Calu3 (cell line): ENCODE measurements at regions not wholly inside any gene's neighbourhood (a gene's known extent, or its start where the extent isn't known, plus 50 kb on each side); places are given as distances from the start of the nearest gene placed in this dataset.

Experiments used
- BruUV-seq: library from RNA; stranded (reverse); fragments of 400-500 nt; replicated peaks from 2 replicates; lab custom pipeline; 2021; lab: Mats Ljungman, UMichigan
- CTCF ChIA-PET: fragments of 300-600 bp; sonication (Branson Sonifier 250); formaldehyde crosslinking; loops from one replicate; lab custom pipeline; 2022; ENCODE audit warnings: antibody characterized with exemption; lab: Charles Lee
- DNase-seq: peaks from one replicate; pipeline ENCODE4 v3.0.0; 2022
- H3K27ac Mint-ChIP-seq: one replicate; pipeline ENCODE4 v1.8.0; 2022; ENCODE audit warnings: mixed read lengths; ENCODE audit not compliant: unreplicated experiment
- H3K27me3 Mint-ChIP-seq: one replicate; pipeline ENCODE4 v1.8.0; 2022; ENCODE audit warnings: mixed read lengths; ENCODE audit not compliant: unreplicated experiment
- H3K36me3 Mint-ChIP-seq: one replicate; pipeline ENCODE4 v1.8.0; 2022; ENCODE audit warnings: mild to moderate bottlenecking, moderate library complexity, mixed read lengths; ENCODE audit not compliant: insufficient read depth, unreplicated experiment
- H3K4me1 Mint-ChIP-seq: one replicate; pipeline ENCODE4 v1.8.0; 2022; ENCODE audit warnings: mild to moderate bottlenecking, low read depth, mixed read lengths; ENCODE audit not compliant: unreplicated experiment
- H3K4me3 Mint-ChIP-seq: one replicate; pipeline ENCODE4 v1.8.0; 2022; ENCODE audit warnings: mild to moderate bottlenecking, low read depth, moderate library complexity, mixed read lengths; ENCODE audit not compliant: unreplicated experiment
- H3K9me3 Mint-ChIP-seq: one replicate; pipeline ENCODE4 v1.8.0; 2022; ENCODE audit warnings: low read depth, mixed read lengths; ENCODE audit not compliant: unreplicated experiment
- CTCF ChIP-seq: fragments of 200-600 bp; IDR thresholded peaks from one replicate; pipeline ENCODE4 v1.8.0; 2022; ENCODE audit warnings: antibody characterized with exemption; ENCODE audit not compliant: unreplicated experiment
- intact Hi-C: fragments of 100-400 bp; cut with micrococcal nuclease; formaldehyde crosslinking; loops from one replicate; pipeline ENCODE4 v1.10.0; 2022; ENCODE audit not compliant: unreplicated experiment

- no peaks in the 10 kb centered on the region for H3K4me1 Mint-ChIP-seq
- H3K4me3 Mint-ChIP-seq = no peak overlapping the region
- intact Hi-C loops = no loop called here
- H3K27me3 Mint-ChIP-seq = peaks cover 30% of the 10 kb centered on the region
- no peak for TF ChIP-seq CTCF
- H3K9me3 Mint-ChIP-seq = no peaks in the 10 kb centered on the region
- DNase-seq = no peak
- no peak overlapping the region for H3K27ac Mint-ChIP-seq
- CTCF ChIA-PET = no interaction called here
- BruUV-seq = no TSS peak
- H3K36me3 Mint-ChIP-seq = no peaks in the 10 kb centered on the region
These were observed 1858.4 kb upstream of the PIK3C3 start for GRCh38 chr18:40096675-40097074.

- DNase-seq = no peak
- no TSS peak for BruUV-seq
- TF ChIP-seq CTCF = no peak
- intact Hi-C loops = no loop called here
- Mint-ChIP-seq H3K4me1 (no peaks in the 10 kb centered on the region), H3K9me3 (no peaks in the 10 kb centered on the region), H3K36me3 (no peaks in the 10 kb centered on the region), H3K27me3 (peaks cover 21% of the 10 kb centered on the region), H3K4me3 (no peak overlapping the region), H3K27ac (no peak overlapping the region)
- CTCF ChIA-PET = no interaction called here
These were observed 1860.6 kb upstream of the PIK3C3 start for GRCh38 chr18:40094441-40094840.

- no peak for DNase-seq
- Mint-ChIP-seq H3K36me3 (no peaks in the 10 kb centered on the region), H3K4me1 (no peaks in the 10 kb centered on the region), H3K9me3 (peaks cover 2% of the 10 kb centered on the region), H3K27me3 (peaks cover 2% of the 10 kb centered on the region), H3K4me3 (no peak overlapping the region), H3K27ac (no peak overlapping the region)
- BruUV-seq = no TSS peak
- intact Hi-C loops = no loop called here
- TF ChIP-seq CTCF = no peak
- CTCF ChIA-PET = no interaction called here
These were observed 1866.9 kb upstream of the PIK3C3 start for GRCh38 chr18:40088130-40088529.

- no TSS peak for BruUV-seq
- Mint-ChIP-seq H3K4me3 (no peak overlapping the region), H3K27ac (no peak overlapping the region), H3K9me3 (no peaks in the 10 kb centered on the region), H3K27me3 (no peaks in the 10 kb centered on the region), H3K4me1 (no peaks in the 10 kb centered on the region), H3K36me3 (no peaks in the 10 kb centered on the region)
- no peak for DNase-seq
- intact Hi-C loops = no loop called here
- CTCF ChIA-PET = no interaction called here
- TF ChIP-seq CTCF = no peak
These were observed 1875.2 kb upstream of the PIK3C3 start for GRCh38 chr18:40079786-40080185.
